Fibroblast of skin of abdomen (primary cell): ENCODE measurements at regions not wholly inside any gene's neighbourhood (a gene's known extent, or its start where the extent isn't known, plus 50 kb on each side); places are given as distances from the start of the nearest gene placed in this dataset.
A peak's percentile ranks its signal among the peaks of the same experiment; 100 is the strongest.

Experiments used
- DNase-seq: peaks from one replicate; pipeline ENCODE4 v3.0.0-alpha.2; 2013

GRCh38 chr1:96634883-96635282 is 86.7 kb upstream of the PTBP2 start:
- no peak for DNase-seq

DNA sequence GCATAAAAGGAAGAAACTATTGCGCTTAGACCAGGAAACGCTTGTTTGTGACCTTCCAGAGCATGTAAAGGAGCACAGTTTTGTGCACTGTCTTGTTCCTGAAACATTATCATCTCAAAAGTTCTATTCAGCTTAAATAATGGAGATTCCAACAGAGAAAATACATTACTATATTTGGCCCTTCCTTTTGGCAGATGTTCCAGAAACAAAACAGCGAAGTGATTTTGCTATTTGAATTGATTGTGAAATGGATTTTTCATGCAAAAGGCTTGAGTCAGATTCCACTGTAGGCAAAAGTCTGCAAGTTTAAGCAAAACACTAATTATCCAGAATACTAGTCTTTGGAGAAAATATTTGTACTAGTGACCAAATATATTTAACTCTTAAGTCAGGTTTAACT is 80.3 kb upstream of the PTBP2 start:
- peak; percentile 28 for DNase-seq

DNA sequence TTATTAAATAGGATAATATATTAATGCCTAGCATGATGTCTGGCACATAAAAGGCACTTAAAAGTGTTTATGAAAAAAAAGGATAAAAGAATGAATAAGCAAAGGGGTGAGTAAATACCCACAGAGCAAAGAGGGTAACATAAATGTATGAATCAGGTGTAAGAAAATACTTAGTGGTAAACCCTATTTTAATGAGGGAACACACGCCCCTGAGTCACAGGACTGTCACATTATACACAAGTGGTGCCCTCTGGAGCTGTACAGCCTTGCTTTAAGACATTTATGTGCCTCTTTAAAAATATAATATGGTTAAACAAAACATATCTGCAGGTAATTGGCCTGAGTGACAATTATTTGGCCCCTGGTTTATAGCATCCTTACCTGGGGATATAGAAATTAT is 78.1 kb upstream of the PTBP2 start:
- no peak for DNase-seq

- DNase-seq, result no peak
Measured at GRCh38 chr1:96649301-96649700, 72.3 kb upstream of the PTBP2 start.

- no peak for DNase-seq
Measured at GRCh38 chr1:96651517-96651916, 70.1 kb upstream of the PTBP2 start.

DNA sequence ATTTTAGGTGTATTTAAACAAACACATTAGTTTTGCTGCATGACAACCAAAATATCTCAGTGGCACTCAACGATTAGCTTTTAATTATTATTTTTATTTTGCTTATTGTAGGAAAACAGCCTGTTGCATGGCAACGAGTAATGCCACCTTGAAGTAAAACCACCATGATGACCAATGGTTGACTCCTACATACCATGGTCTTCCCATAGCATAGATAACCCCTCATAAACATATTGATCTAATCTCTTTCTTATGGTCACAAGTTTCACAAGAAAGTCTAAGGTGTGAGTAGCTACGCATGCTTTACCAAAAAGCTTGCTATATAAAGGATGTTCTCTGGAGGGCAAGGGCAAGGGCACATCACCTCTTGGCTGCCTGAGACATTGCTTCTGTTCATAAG is 61.5 kb upstream of the PTBP2 start:
- no peak for DNase-seq

DNA sequence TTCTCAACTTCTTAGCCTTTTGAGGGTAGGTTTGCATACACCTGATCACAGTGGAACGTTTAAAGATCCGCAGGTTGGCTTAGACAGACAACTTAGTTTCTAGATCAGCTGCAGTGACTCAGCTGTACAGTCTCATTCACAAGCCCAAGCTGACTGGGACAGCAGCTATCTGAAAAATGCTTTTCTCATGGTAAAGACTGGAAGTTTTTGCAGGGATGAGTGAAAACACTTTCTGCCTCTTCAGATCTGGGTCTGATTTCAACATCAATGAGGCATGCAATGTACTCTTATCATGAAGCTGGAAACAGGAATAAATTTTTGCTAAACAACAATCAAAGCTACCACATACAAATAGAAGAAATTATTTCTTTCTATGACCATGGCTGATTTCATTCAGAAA is 61.1 kb upstream of the PTBP2 start:
- peak; percentile 34 for DNase-seq
